GM21515 (cell line): ENCODE measurements at regions not wholly inside any gene's neighbourhood (a gene's known extent, or its start where the extent isn't known, plus 50 kb on each side); places are given as distances from the start of the nearest gene placed in this dataset.
"Not testable (repeated sequence)": the region's sequence is repeated elsewhere in the genome, so short reads cannot be mapped to it uniquely, and the experiment has no call there.

ENCODE experiments used
- ATAC-seq: cut with Tn5 transposase; IDR thresholded peaks from one replicate; pipeline ENCODE4 v1.9.1; 2021; ENCODE audit not compliant: unreplicated experiment

GRCh38 chr18:43936176-43936575 lies 658.9 kb upstream of the SYT4 start:
- no peak for ATAC-seq

GRCh38 chr18:43949291-43949690 lies 672.0 kb upstream of the SYT4 start:
- ATAC-seq: no peak

- no peak for ATAC-seq
These were observed 672.8 kb upstream of the SYT4 start for GRCh38 chr18:43950062-43950461.

DNA sequence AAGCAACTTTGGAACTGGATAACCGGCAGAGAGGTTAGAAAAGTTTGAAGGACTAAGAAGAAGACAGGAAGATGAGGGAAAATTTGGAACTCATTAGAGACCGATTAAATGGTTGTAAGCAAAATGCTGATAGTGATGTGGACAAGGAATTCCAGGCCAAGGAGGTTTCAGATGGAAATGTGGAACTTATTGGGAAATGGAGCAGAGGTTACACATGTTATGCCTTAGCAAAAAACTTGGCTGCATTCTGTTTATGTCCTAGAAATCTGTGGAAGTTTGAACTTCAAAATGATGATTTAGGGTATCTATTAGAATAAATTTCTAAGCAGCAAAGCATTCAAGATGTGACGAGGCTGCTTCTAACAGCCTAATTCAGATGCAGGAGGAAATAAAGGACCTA lies 675.1 kb upstream of the SYT4 start:
- ATAC-seq: no peak

DNA sequence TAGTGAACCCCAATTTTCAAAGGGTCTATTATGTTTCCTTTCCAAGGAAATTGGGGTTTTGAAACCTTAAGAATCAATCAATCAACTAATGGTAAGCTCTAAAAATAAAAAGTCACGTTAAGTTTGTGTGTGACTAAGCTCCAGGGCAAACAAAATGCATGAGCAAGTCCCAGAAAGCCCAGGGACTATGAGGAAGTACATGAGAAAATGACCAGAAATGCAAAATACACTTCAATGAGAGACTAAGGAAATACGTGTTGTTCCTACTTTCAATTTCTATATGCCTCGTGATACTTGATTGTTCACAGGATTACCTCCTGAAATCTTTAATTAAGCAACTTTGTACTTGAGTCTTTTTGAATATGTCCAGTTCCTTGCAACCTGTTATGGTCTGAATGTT lies 684.4 kb upstream of the SYT4 start:
- no peak for ATAC-seq

DNA sequence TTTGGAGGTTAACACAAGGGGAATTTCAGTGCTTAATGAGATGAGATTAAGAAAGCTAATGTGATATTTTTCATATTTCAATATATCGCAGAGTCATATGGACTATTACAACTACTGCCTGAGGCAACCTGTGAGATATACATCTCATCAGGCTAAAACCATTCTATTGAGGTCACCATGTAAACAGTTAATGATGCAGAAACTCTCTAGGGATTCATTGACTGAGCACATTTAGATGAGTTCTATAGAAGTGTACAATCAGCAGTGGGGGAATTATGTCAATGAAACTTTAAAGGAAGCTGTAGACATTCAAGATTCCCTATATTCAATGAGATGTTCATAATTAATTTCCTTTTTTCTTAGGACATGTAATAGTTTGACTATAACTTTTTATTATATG lies 687.4 kb upstream of the SYT4 start:
- ATAC-seq: no peak

- ATAC-seq: no peak
These were observed 688.4 kb upstream of the SYT4 start for GRCh38 chr18:43965691-43966090.

- no peak for ATAC-seq
These were observed 693.4 kb upstream of the SYT4 start for GRCh38 chr18:43970656-43971055.

- no peak for ATAC-seq
These were observed 700.9 kb upstream of the SYT4 start for GRCh38 chr18:43978174-43978573.

- no peak for ATAC-seq
These were observed 698.1 kb upstream of the SETBP1 start for GRCh38 chr18:43982582-43982981.

- ATAC-seq: not testable (repeated sequence)
These were observed 693.6 kb upstream of the SETBP1 start for GRCh38 chr18:43987061-43987460.

- ATAC-seq: no peak
These were observed 687.9 kb upstream of the SETBP1 start for GRCh38 chr18:43992741-43993140.

DNA sequence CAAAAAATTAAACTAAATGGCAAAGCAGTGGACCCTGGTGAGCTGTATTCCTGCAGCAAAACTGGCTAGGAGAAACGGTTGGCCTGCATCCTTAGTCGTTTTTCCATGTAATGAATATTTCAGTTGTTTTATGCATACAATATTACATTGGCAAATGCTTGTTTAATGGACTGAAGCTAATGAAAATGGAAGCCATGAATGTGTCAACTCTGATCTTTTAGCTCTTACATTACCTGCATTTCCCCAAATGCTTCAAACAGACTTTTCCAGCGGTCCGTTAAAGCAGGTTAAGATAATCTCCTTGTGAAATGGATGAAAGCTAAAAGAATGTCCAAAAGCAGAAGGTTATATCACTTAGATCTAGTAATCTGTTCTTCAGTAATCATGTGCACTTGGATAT lies 686.3 kb upstream of the SETBP1 start:
- ATAC-seq: no peak

DNA sequence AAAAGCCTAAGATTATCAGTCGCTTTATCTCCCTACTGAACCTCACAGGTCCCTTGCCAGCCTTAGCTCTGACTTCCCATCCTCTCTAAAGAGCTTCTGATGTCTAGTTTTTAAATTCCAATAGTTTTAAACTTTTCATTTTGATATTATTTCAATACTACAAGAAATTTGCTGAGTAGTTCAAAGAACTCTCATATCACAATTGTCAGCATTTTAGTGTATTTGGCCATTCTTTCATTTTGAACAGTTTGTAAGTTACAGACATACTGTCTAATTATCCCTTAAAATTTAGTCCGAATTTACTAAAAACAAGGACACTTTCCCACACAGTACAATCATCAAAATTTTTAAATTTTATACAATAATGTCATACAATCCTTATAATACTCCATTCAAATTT lies 666.8 kb upstream of the SETBP1 start:
- ATAC-seq: no peak

GRCh38 chr18:44025421-44025820 lies 655.3 kb upstream of the SETBP1 start:
- ATAC-seq: no peak

DNA sequence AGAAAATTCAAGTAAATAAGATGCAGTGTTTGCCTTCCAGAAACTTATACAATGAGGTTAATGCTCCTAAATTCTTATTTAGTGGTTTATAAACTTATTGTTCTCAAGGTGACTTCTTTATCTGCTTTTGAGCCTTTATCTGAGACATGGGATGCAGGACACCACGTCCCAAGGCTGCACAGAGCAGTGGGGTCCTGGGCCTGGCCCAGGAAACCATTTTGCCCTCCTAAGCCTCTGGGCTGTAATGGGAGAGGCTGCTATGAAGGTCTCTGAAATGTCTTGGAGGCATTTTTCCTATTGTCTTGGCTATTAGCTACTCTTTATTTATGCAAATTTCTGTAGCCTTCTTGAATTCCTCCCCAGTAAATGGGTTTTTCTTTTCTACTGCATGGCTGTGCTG lies 652.6 kb upstream of the SETBP1 start:
- ATAC-seq: no peak

GRCh38 chr18:44031063-44031462 lies 649.6 kb upstream of the SETBP1 start:
- no peak for ATAC-seq

DNA sequence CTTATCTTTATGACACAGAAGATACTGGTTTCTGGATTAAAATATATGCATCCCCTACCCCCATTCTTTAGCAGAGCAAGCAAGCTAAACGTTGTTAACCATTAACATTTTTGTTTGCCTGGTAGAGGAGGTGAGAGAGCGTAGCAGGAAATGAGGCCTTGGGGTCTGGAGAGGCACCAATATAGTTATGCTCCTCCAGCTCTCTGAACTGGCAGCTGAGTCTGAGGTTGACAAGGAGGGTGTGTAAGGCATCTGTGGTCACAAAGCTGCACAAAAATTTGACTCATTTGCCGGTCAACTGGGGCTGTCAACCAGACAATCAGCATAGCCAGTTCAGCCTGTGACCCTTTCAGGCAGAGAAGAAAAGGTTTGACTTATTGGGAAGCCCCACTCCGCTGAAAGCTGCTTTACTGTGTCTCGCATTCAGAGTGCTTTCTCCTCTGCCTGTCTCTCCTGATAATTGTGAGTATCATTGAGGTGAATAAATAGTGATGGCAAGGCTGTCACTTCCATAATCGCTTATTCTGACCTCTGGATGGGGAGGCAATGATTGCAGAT lies 647.5 kb upstream of the SETBP1 start:
- ATAC-seq: no peak

DNA sequence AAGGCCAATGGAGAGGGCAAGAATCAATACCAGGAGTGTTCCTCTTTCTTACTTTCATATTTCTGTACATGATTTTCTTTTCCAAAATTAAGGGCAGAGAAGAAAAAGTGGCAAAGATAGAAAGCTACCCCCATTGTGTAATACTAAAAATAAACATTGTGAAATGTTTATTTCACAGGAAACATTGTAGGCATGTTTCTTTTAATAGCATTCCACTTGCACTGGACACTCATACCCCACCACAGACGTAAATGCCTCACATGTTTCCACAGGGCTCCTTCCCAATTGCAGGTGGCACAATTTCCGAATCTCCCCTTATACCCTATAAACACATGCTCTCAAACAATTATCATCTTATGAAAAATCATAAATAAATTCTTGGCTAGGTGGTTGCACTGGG lies 645.1 kb upstream of the SETBP1 start:
- ATAC-seq: no peak

GRCh38 chr18:44036501-44036900 lies 644.2 kb upstream of the SETBP1 start:
- no peak for ATAC-seq

DNA sequence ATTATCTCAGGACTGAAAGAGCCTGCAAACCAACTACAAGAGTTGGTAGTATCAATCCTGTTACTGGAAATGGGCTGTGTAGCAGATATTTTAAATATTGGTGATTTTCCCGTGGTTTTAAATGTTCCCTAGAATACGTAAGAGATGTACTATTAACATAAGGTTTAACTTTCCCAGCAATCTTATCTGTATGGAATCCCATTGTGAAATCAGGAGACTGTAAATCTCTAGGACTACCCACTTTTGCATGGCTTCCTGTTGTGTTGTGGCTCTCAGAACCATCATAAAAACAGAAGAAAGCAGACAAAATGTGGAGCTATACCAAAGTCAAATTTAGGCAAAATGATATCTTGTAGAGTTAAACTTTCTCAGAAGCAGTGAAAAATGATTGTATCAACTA lies 641.5 kb upstream of the SETBP1 start:
- ATAC-seq: no peak

- ATAC-seq: no peak
These were observed 640.9 kb upstream of the SETBP1 start for GRCh38 chr18:44039826-44040225.

DNA sequence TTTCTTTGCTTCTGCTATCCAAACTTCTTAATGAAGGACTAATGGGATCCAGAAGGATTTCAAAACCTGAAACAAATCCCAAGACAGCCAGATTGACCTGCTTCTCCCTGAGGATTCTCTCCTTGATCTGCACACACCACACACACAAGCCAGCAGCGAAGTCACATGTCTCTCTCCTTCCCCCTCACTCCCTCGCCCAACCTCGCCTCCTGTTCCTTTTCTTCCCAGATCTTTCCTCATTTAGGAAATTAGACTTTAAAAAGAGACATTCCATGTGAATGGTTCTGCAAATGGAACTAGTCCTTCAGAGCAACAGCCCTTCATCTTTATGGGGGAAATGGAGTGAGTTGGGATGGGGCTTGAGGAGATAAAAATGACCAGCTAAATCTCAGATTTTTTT lies 639.1 kb upstream of the SETBP1 start:
- no peak for ATAC-seq

DNA sequence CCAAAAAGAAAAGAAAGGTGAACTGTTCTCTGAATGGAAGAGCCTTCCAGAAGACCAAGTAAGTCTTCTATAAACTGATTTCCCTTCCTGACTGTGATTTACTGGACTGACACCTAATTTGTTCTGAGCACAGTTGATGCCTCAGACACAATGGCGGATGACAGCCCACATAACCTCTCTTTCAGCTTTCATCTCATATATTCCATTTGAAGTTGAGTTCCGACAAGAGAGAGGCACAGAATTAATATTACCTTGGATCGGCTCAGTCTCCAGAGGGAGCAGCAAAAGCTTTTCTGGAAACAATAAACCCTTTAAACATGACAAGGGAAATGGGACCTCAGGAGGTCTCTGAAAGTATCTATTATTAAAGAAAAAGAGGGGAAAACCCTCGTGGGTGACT lies 638.7 kb upstream of the SETBP1 start:
- ATAC-seq: no peak
